ENCODE measurements at regions not wholly inside any gene's neighbourhood (a gene's known extent, or its start where the extent isn't known, plus 50 kb on each side); places are given as distances from the start of the nearest gene placed in this dataset.
A peak's percentile ranks its signal among the peaks of the same experiment; 100 is the strongest.

DNA sequence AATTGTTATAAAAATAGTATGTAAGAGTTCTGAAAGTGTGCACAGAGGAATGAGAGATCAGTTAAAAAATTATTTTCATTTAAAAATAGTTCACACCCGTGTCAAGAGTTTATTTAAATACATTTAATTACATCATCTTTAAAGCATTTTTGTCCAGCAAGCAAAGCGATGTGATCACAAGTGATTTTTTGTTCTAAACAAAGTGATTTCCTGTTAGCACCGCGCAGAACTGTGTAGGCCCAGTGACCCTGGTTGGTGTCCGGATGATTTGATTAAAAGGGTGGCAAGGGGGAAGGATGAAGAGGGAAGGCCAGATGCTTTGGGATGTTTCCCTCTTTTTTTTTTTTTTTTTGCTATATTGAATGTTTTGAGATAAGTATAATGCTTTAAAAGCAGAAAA, 227.8 kb upstream of the PITRM1 start:
- peak overlapping the region in 3 of 4 donors; percentile 25 to 77 (median 71) for H3K27ac ChIP-seq

DNA sequence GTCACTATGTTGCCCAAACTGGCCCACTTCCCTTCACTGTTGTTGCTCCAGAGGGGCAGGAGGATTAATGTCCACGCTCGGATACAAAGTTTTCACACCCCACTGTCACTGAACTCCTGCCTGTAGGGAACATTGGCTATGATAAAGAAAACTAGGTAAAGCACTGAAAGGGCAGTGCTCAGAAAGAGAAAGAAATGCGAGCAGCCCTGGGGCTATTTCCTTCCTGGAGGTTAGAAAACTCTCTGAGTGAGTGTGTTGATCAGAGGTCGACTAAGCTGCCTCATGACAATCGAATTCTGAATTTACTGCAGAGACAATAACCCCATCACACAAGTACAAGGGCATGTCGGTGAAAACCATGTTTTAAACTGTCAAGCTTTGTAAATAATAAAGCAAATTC, 227.2 kb upstream of the PITRM1 start:
- WGBS, 2 donors = 41 to 45% methylated on average over 6 of the region's 6 CpGs
- peak overlapping the region in 3 of 4 donors; percentile 25 to 77 (median 71) for H3K27ac ChIP-seq
- TF ChIP-seq POLR2A (IDR thresholded peaks at IDR 0.05) (no peak), EP300 (IDR thresholded peaks at IDR 0.05) (no peak)
- TF ChIP-seq, protein P1, sequence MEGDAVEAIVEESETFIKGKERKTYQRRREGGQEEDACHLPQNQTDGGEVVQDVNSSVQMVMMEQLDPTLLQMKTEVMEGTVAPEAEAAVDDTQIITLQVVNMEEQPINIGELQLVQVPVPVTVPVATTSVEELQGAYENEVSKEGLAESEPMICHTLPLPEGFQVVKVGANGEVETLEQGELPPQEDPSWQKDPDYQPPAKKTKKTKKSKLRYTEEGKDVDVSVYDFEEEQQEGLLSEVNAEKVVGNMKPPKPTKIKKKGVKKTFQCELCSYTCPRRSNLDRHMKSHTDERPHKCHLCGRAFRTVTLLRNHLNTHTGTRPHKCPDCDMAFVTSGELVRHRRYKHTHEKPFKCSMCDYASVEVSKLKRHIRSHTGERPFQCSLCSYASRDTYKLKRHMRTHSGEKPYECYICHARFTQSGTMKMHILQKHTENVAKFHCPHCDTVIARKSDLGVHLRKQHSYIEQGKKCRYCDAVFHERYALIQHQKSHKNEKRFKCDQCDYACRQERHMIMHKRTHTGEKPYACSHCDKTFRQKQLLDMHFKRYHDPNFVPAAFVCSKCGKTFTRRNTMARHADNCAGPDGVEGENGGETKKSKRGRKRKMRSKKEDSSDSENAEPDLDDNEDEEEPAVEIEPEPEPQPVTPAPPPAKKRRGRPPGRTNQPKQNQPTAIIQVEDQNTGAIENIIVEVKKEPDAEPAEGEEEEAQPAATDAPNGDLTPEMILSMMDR (IDR thresholded peaks at IDR 0.05) = no peak
- peaks cover 0 to 1% (median 0%) of the 10 kb centered on the region in 4 donors for H3K9me3 ChIP-seq
- peaks cover 0 to 23% (median 4%) of the 10 kb centered on the region in 4 donors for H3K4me1 ChIP-seq
- no peaks in the 10 kb centered on the region for H3K36me3 ChIP-seq
- H3K27me3 ChIP-seq = no peaks in the 10 kb centered on the region
- no peak for DNase-seq (ENCODE audit: low spot score in 2 of 2)
- H3K4me3 ChIP-seq = no peak overlapping the region

More for the DNA sequence above, 227.8 kb upstream of the PITRM1 start:
- H3K36me3 ChIP-seq = no peaks in the 10 kb centered on the region
- H3K4me3 ChIP-seq = no peak overlapping the region
- no peaks in the 10 kb centered on the region for H3K27me3 ChIP-seq
- peaks cover 0 to 23% (median 4%) of the 10 kb centered on the region in 4 donors for H3K4me1 ChIP-seq
- WGBS, 2 donors = 16 to 28% methylated on average over 5 of the region's 5 CpGs
- no peaks in the 10 kb centered on the region for H3K9me3 ChIP-seq
- no peak for DNase-seq (ENCODE audit: low spot score in 2 of 2)
- TF ChIP-seq EP300 (IDR thresholded peaks at IDR 0.05) = no peak
- no peak for TF ChIP-seq POLR2A (IDR thresholded peaks at IDR 0.05)

DNA sequence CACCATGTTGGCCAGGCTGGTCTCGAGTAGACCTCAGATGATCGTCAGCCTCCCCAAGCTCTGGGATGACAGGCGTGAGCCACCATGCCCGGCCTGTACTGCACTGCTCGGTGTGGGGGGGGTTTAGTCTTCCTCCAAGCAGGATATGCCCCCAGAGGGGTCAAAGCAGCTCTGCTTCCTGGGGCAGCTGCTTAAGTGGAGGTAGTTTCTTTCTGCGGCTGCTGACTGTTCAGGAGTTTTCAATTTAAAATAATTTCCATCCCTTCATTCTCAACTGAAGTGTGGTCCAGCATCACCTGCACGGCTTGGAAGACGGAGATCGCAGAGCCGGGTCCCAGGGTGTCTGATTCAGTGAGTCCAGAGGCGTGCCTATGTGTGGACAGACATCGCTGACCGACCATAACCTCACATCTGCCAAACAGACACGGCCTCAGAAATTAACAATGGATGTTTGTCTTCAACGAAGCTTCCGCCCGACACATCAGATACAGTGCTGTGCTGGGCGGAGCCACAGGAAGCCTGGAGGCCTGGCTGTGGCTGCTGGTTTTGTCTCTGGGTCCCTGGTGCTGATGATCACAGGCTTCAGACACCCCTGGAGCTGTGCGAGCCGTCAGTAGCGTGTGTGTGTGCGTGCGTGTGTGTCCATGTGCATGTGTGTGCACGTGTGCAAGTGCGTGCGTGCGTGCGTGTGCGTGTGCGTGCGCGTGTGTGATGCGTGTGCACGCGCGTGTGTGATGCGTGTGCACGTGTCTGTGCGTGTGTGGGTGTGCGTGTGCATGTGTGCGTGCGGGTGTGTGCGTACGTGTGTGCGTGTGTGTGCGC, 226.5 kb upstream of the PITRM1 start:
- peak overlapping the region in 2 of 4 donors; percentile 71 to 77 for H3K27ac ChIP-seq
- TF ChIP-seq EP300 (IDR thresholded peaks at IDR 0.05) (peak in 1 of 2 donors; percentile 19), POLR2A (IDR thresholded peaks at IDR 0.05) (no peak)
- peaks cover 0 to 23% (median 4%) of the 10 kb centered on the region in 4 donors for H3K4me1 ChIP-seq
- no peak overlapping the region for H3K4me3 ChIP-seq
- H3K36me3 ChIP-seq = no peaks in the 10 kb centered on the region
- DNase-seq (ENCODE audit: low spot score in 2 of 2) = peak; percentile 42 to 46
- H3K27me3 ChIP-seq = no peaks in the 10 kb centered on the region
- 55 to 71% methylated on average over 44 to 45 of the region's 46 CpGs for WGBS, 2 donors
- H3K9me3 ChIP-seq = peaks cover 0 to 4% (median 0%) of the 10 kb centered on the region in 4 donors

DNA sequence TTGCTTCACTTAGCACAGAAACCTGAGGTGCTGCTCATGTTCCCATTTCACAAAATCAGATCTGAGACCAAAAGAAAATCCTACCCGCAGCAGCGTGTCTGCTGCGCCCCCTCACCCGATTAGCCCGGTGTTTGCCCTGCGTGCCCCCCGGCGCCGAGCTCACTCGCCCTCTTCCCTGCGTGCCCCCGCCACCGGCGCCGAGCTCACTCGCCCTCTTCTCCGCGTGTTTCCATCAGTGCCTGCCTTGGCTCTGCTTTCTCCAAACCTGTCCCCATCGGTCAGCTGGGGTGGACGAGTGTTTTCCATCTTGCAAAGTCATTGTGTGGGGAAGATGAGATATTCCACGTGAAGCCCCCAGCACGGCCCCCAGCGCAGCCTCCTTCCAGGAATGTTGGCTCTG, 225.3 kb upstream of the PITRM1 start:
- 90 to 94% methylated on average over 23 of the region's 23 CpGs for WGBS, 2 donors
- DNase-seq (ENCODE audit: low spot score in 2 of 2) = no peak
- Histone ChIP-seq H3K9me3 (peaks cover 0 to 4% (median 0%) of the 10 kb centered on the region in 4 donors), H3K4me1 (peaks cover 0 to 23% (median 4%) of the 10 kb centered on the region in 4 donors), H3K27me3 (no peaks in the 10 kb centered on the region), H3K27ac (peak overlapping the region in 1 of 4 donors; percentile 11), H3K4me3 (no peak overlapping the region), H3K36me3 (no peaks in the 10 kb centered on the region)
- TF ChIP-seq EP300 (IDR thresholded peaks at IDR 0.05) (no peak), POLR2A (IDR thresholded peaks at IDR 0.05) (no peak)
- TF ChIP-seq, protein P1 (IDR thresholded peaks at IDR 0.05) = no peak

DNA sequence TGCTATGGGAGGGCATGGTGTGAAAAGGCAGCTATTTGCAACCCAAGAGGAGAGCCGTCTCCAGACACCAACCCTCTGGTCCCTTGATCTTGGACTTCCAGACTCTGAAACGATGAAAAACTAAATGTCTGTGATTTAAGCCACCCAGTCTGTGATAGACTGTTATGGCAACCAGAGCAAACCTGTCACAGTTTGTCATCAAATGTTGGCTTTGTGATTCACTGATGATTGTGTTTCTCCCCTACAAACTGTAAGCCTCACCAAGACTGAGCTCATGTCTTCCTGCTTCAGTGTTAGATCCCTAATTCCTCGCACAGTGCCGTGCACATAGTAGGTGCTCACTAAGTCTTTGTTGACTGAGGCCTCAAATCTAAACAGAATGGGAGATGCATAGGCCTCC, 224.6 kb upstream of the PITRM1 start:
- no peak for DNase-seq (ENCODE audit: low spot score in 2 of 2)
- Histone ChIP-seq H3K27me3 (no peaks in the 10 kb centered on the region), H3K4me3 (no peak overlapping the region), H3K27ac (no peak overlapping the region), H3K4me1 (peaks cover 0 to 23% (median 4%) of the 10 kb centered on the region in 4 donors), H3K36me3 (no peaks in the 10 kb centered on the region), H3K9me3 (peaks cover 0 to 4% (median 0%) of the 10 kb centered on the region in 4 donors)
- TF ChIP-seq POLR2A (IDR thresholded peaks at IDR 0.05) (no peak), EP300 (IDR thresholded peaks at IDR 0.05) (no peak)
- TF ChIP-seq, protein P1 (IDR thresholded peaks at IDR 0.05) = no peak
- WGBS, 2 donors = 68 to 77% methylated on average over 4 of the region's 4 CpGs

DNA sequence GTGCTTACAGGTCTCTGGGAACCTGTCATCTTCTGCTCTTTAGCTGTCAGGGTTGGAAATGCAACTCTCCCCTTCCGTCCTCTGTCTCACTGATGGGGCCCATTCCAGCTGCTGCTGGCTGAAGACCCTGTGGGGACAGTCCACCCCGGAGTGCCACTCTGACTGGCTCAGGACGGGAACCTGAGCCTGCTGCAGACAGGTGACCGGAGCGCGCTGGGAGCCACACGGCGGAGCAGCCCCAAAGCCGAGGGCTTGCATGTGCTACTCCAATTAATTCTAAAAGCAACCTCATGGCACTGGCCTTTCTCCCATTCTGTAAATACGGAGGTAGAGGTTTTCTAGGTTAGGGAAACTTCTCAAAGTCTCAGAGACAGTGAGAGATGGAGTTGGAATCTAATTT, 223.5 kb upstream of the PITRM1 start:
- no peak for DNase-seq (ENCODE audit: low spot score in 2 of 2)
- peaks cover 0 to 22% (median 4%) of the 10 kb centered on the region in 4 donors for H3K4me1 ChIP-seq
- WGBS, 2 donors = 84 to 91% methylated on average over 10 of the region's 10 CpGs

More for the DNA sequence above, 223.5 kb upstream of the PITRM1 start:
- TF ChIP-seq, protein P1 (IDR thresholded peaks at IDR 0.05) = no peak
- Histone ChIP-seq H3K27me3 (no peaks in the 10 kb centered on the region), H3K9me3 (peaks cover 0 to 4% (median 0%) of the 10 kb centered on the region in 4 donors), H3K36me3 (no peaks in the 10 kb centered on the region), H3K4me3 (no peak overlapping the region), H3K27ac (no peak overlapping the region)
